GM10266 (cell line): ENCODE measurements at regions not wholly inside any gene's neighbourhood (a gene's known extent, or its start where the extent isn't known, plus 50 kb on each side); places are given as distances from the start of the nearest gene placed in this dataset.

Experiments used
- DNase-seq: peaks from one replicate; pipeline ENCODE4 v3.0.0; 2012; ENCODE audit errors: extremely low spot score
- CTCF ChIP-seq: IDR thresholded peaks from 2 replicates; pipeline ENCODE4 v1.5.1; 2012; ENCODE audit warnings: mild to moderate bottlenecking, low read depth; ENCODE audit not compliant: control insufficient read depth, insufficient read depth; ENCODE audit errors: missing control alignments

GRCh38 chr1:5254131-5254725 lies 599.8 kb downstream of the AJAP1 start:
- no peak for DNase-seq
- no peak for TF ChIP-seq CTCF

GRCh38 chr1:5253036-5253435 lies 598.6 kb downstream of the AJAP1 start:
- no peak for DNase-seq
- TF ChIP-seq CTCF = no peak

GRCh38 chr1:5250336-5250735 lies 595.9 kb downstream of the AJAP1 start:
- DNase-seq = no peak
- TF ChIP-seq CTCF = no peak

GRCh38 chr1:5245348-5245747 lies 590.9 kb downstream of the AJAP1 start:
- no peak for TF ChIP-seq CTCF
- DNase-seq = no peak

GRCh38 chr1:5244631-5245285 lies 590.3 kb downstream of the AJAP1 start:
- no peak for TF ChIP-seq CTCF
- DNase-seq = no peak

- no peak for DNase-seq
- no peak for TF ChIP-seq CTCF
Measured at GRCh38 chr1:5242850-5243249, 588.4 kb downstream of the AJAP1 start.

GRCh38 chr1:5239911-5240310 lies 585.5 kb downstream of the AJAP1 start:
- no peak for DNase-seq
- no peak for TF ChIP-seq CTCF
